Omental fat pad (tissue), 3 donors: ENCODE measurements at regions not wholly inside any gene's neighbourhood (a gene's known extent, or its start where the extent isn't known, plus 50 kb on each side); places are given as distances from the start of the nearest gene placed in this dataset.

ENCODE experiments used
- ATAC-seq: fragments of 150-250 bp; one replicate; pipeline ENCODE4 v1.9.1; 2016; ENCODE audit warnings: mild to moderate bottlenecking, moderate library complexity; ENCODE audit not compliant: low FRiP score
- DNase-seq: peaks from one replicate; pipeline ENCODE4 v3.0.0-alpha.2; 2019; ENCODE audit warnings: low spot score
- CTCF ChIP-seq, 3 donors: fragments of 450-650 bp; IDR thresholded peaks; one replicate each; pipeline ENCODE4 v1.5.1; 2016 to 2017; ENCODE audit warnings: antibody characterized with exemption in 3 of 3, mild to moderate bottlenecking in 3 of 3, moderate library complexity in 2 of 3

DNA sequence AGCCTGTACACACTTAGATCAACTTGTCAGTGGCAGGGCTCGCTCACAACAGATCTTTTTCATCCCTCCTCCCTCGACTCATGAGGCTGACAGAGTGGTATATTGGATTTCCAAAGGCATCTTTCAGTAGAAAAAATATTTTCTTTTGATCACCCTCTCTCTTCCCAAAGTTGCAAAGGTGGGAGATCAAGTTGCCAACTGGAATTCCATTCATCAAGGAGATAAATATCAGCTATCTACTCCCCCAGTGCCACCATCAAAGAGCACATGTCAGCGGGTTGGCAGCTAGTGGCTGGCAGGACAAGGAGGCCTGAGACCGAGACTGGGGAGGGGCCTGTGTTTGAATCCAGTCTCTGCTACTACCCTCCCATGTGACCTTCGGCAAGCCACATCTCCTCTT is 539.7 kb upstream of the CDH11 start:
- ATAC-seq = no peak

GRCh38 chr16:65660390-65660789 is 538.5 kb upstream of the CDH11 start:
- ATAC-seq (no peak), DNase-seq (no peak)
- TF ChIP-seq CTCF (IDR thresholded peaks at IDR 0.05) = no peak

More for the DNA sequence above, 539.7 kb upstream of the CDH11 start:
- no peak for TF ChIP-seq CTCF (IDR thresholded peaks at IDR 0.05)
- no peak for DNase-seq

GRCh38 chr16:65659758-65660157 is 537.9 kb upstream of the CDH11 start:
- DNase-seq = no peak
- no peak for TF ChIP-seq CTCF (IDR thresholded peaks at IDR 0.05)
- no peak for ATAC-seq

GRCh38 chr16:65658787-65659220 is 536.9 kb upstream of the CDH11 start:
- no peak for DNase-seq
- no peak for TF ChIP-seq CTCF (IDR thresholded peaks at IDR 0.05)
- peak; percentile 22 for ATAC-seq

DNA sequence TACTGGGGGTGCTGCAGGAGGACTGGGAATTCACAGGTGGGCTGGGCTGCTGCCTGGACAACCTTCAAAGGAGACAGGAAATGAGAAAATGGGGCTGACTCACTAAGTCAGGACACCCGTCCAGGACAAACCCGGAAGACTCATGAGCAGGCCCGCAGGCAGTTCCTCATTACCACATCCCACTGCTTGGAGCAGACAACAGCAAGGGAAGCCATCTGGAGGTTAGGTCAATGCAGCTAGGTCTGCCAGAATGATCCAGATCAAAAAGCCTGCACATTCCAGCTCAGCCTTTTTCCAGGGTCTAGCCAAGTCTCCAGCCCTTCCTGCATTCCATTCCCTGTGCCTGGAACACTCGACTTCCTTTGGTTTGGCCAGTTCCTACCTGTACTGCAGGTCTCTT is 536.5 kb upstream of the CDH11 start:
- ATAC-seq (peak; percentile 65), DNase-seq (no peak)
- no peak for TF ChIP-seq CTCF (IDR thresholded peaks at IDR 0.05)

- no peak for DNase-seq
- no peak for ATAC-seq
- no peak for TF ChIP-seq CTCF (IDR thresholded peaks at IDR 0.05)
Measured at GRCh38 chr16:65657556-65657955, 535.7 kb upstream of the CDH11 start.

- no peak for ATAC-seq
- no peak for DNase-seq
- TF ChIP-seq CTCF (IDR thresholded peaks at IDR 0.05) = no peak
Measured at GRCh38 chr16:65657071-65657494, 535.2 kb upstream of the CDH11 start.
